ENCODE measurements at regions not wholly inside any gene's neighbourhood (a gene's known extent, or its start where the extent isn't known, plus 50 kb on each side); places are given as distances from the start of the nearest gene placed in this dataset.

- H3K4me1 Mint-ChIP-seq = no peaks in the 10 kb centered on the region
- CTCF ChIA-PET = no interaction called here
- H3K4me3 Mint-ChIP-seq = no peak overlapping the region
- DNase-seq = no peak
- no peaks in the 10 kb centered on the region for H3K9me3 Mint-ChIP-seq
- peaks cover 7% of the 10 kb centered on the region for H3K27me3 Mint-ChIP-seq
- no peaks in the 10 kb centered on the region for H3K36me3 Mint-ChIP-seq (ENCODE audit: low read depth)
- ATAC-seq (ENCODE audit: low read depth) = no peak
- TF ChIP-seq CTCF (IDR thresholded peaks at IDR 0.05) = no peak
- intact Hi-C loops (cut with micrococcal nuclease) = no loop called here
- no peak overlapping the region for H3K27ac Mint-ChIP-seq
- POLR2A ChIA-PET = no interaction called here
Measured at GRCh38 chr9:20291201-20291600, 331.1 kb downstream of the MLLT3 start.

- ATAC-seq (ENCODE audit: low read depth) (no peak), DNase-seq (no peak)
- Mint-ChIP-seq H3K27ac (no peak overlapping the region), H3K9me3 (no peaks in the 10 kb centered on the region), H3K4me1 (no peaks in the 10 kb centered on the region), H3K36me3 (ENCODE audit: low read depth) (no peaks in the 10 kb centered on the region), H3K27me3 (peaks cover 7% of the 10 kb centered on the region), H3K4me3 (no peak overlapping the region)
- ChIA-PET CTCF (no interaction called here), POLR2A (no interaction called here)
- intact Hi-C loops (cut with micrococcal nuclease) = no loop called here
- no peak for TF ChIP-seq CTCF (IDR thresholded peaks at IDR 0.05)
Measured at GRCh38 chr9:20290257-20290656, 332.0 kb downstream of the MLLT3 start.

- intact Hi-C loops (cut with micrococcal nuclease) = no loop called here
- TF ChIP-seq CTCF (IDR thresholded peaks at IDR 0.05) = no peak
- CTCF ChIA-PET = no interaction called here
Measured at GRCh38 chr9:20289423-20290010, 332.8 kb downstream of the MLLT3 start.

GRCh38 chr9:20286969-20287368 is 335.3 kb downstream of the MLLT3 start:
- peaks cover 7% of the 10 kb centered on the region for H3K27me3 Mint-ChIP-seq
- H3K4me1 Mint-ChIP-seq = no peaks in the 10 kb centered on the region
- TF ChIP-seq CTCF (IDR thresholded peaks at IDR 0.05) = no peak
- H3K27ac Mint-ChIP-seq = no peak overlapping the region
- no peak overlapping the region for H3K4me3 Mint-ChIP-seq
- intact Hi-C loops (cut with micrococcal nuclease) = no loop called here
- no peak for DNase-seq
- H3K9me3 Mint-ChIP-seq = no peaks in the 10 kb centered on the region
- CTCF ChIA-PET = no interaction called here
- no peak for ATAC-seq (ENCODE audit: low read depth)
- POLR2A ChIA-PET = no interaction called here
- no peaks in the 10 kb centered on the region for H3K36me3 Mint-ChIP-seq (ENCODE audit: low read depth)

More at GRCh38 chr9:20289423-20290010, 332.8 kb downstream of the MLLT3 start:
- Mint-ChIP-seq H3K9me3 (no peaks in the 10 kb centered on the region), H3K27me3 (peaks cover 7% of the 10 kb centered on the region), H3K36me3 (ENCODE audit: low read depth) (no peaks in the 10 kb centered on the region), H3K4me3 (no peak overlapping the region), H3K27ac (no peak overlapping the region), H3K4me1 (no peaks in the 10 kb centered on the region)
- POLR2A ChIA-PET = no interaction called here
- ATAC-seq (ENCODE audit: low read depth) = no peak
- no peak for DNase-seq

GRCh38 chr9:20286154-20286700 is 336.1 kb downstream of the MLLT3 start:
- ATAC-seq (ENCODE audit: low read depth) = no peak
- H3K27ac Mint-ChIP-seq = no peak overlapping the region
- H3K27me3 Mint-ChIP-seq = peaks cover 4% of the 10 kb centered on the region
- ChIA-PET CTCF (no interaction called here), POLR2A (no interaction called here)
- no peaks in the 10 kb centered on the region for H3K4me1 Mint-ChIP-seq
- H3K4me3 Mint-ChIP-seq = no peak overlapping the region
- no peak for DNase-seq
- H3K36me3 Mint-ChIP-seq (ENCODE audit: low read depth) = no peaks in the 10 kb centered on the region
- TF ChIP-seq CTCF (IDR thresholded peaks at IDR 0.05) = no peak
- intact Hi-C loops (cut with micrococcal nuclease) = no loop called here
- H3K9me3 Mint-ChIP-seq = no peaks in the 10 kb centered on the region
